ENCODE measurements at regions not wholly inside any gene's neighbourhood (a gene's known extent, or its start where the extent isn't known, plus 50 kb on each side); places are given as distances from the start of the nearest gene placed in this dataset.
"Not testable (repeated sequence)": the region's sequence is repeated elsewhere in the genome, so short reads cannot be mapped to it uniquely, and the experiment has no call there.

DNA sequence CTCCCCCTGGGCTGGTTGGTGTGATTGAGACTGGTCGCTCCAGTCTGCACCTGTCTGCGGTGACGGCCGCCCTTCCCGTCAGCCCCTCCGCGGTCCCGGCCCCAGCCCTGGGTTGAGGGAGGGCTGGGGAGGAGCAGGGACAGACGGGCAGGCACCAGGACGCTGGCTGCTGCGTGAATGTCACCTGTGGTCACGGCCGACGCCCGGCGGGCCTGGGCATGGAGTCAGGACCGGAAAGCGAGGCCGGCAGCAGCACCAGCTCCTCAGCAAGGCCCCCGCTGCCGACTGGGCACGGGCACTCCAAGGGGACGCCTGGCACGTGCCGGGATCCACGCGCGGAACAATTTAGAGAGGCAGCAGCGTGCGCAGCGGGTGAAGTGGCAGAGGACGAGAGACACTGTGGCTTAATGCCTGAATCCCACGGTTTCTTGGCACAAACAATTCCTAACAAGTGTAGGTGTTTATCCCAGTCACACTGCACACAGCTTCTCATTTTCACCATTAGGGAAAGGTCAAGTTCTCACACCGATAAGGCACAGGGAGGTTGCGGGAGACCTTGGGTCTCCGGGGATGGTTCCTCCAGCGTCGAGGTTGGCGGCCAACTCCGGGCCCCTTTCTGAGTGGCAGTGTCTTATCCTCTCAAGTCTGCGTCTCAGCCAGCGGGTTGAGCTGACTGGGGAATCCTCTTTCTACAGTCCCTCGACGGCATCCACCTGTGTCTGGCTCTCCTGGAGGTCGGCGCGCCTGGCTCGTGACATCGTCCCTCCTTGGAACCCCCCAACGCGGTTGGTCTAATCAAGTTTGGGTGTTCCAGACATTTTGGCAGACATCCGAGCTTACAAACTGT, 66.4 kb upstream of the ADGRA1 start:
- DNase-seq = no peak
- in situ Hi-C loops (cut with MboI; ENCODE audit: low pct_unique_long_range_greater_than_20kb, low sequenced_read_pairs) = no loop called here

DNA sequence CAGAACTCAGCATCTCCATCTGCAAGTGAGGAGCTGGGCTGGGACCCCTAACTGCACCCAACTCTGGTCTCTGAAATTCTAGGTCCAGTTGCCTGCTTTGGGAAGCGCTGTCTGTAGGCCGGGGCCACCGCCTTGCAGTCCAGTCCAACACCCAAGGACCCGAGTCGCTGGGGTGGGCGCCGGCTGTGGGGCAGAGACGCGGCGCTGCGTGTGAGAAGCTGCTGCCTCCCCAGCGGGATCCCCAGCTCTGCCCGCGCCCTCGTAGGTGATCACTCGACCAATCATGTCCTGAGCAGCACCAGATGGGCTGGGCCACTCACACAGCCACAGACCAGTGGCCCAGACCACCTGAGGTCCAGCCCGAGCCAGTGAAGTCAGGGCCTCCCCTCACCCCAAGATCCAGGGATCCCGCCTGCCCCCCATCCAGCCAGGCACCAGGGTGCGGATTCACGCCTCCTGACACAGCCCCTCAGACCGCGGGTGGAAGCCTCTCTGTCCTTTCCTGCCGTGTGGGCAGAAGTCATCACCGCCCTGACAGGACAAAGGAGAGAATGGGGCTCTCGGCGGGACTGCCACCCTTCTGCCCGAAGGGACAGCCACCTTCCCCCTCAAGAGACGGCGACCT, 67.4 kb upstream of the ADGRA1 start:
- no peak for DNase-seq
- in situ Hi-C loops (cut with MboI; ENCODE audit: low pct_unique_long_range_greater_than_20kb, low sequenced_read_pairs) = no loop called here

DNA sequence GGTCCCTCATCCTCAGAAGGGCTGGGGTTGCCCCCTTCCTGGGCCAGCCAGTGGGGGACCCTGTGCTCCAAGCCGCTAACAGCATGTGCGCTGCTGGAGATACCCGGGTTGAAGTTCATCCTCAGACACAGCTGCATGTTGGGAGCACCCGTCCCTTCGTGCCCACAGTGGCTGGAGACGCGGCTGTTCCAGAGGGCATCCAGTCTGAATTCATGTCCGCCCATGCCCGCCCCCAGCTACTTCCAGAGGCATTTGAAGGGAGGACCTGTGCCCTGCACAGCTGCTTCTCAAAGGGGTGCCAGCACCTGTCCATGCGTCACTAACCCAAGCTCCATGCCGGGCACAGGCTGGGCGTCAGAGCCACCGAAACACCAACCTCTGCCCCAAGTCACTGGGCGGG, 68.1 kb upstream of the ADGRA1 start:
- no peak for DNase-seq
- in situ Hi-C loops (cut with MboI; ENCODE audit: low pct_unique_long_range_greater_than_20kb, low sequenced_read_pairs) = no loop called here

DNA sequence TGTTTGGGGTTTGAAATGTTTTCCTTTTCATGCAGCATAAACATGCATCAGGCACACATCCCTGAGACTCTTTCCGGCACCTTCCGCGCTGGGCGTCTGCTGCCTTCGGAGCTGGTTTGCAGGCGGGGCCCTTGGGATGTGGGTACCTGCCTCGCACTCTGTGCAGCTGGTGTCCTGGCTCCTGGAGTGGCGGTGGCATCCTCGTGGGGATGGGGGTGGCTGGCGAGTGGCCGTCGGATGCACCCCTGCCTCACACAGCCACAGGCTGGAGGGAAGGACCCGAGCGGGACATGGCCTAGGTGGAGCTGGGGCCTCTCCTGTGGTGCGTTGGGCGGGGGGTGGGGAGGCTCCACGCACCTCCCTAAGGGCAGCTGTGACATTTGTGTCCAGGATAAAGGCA, 68.5 kb upstream of the ADGRA1 start:
- in situ Hi-C loops (cut with MboI; ENCODE audit: low pct_unique_long_range_greater_than_20kb, low sequenced_read_pairs) = no loop called here
- DNase-seq = no peak

DNA sequence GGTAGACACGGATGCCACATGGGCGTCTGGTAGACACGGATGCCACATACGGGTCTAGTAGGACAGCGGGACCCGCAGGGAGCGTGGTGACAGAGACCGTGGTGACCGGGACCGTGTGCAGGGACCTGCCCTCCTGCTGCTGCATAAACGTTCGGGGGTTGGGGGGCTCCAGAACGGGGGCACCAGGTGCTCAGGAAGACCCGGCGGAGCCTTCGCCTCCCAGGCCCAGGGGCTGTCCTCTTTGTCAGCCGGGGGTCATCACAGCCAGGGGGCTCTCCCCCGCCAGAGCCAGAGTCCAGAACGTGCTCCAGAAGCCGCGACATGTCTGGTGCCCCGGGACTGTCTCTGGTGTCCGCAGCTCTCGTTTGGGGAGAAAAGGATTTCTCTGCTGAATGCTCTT, 69.2 kb upstream of the ADGRA1 start:
- in situ Hi-C loops (cut with MboI; ENCODE audit: low pct_unique_long_range_greater_than_20kb, low sequenced_read_pairs) = no loop called here
- no peak for DNase-seq

DNA sequence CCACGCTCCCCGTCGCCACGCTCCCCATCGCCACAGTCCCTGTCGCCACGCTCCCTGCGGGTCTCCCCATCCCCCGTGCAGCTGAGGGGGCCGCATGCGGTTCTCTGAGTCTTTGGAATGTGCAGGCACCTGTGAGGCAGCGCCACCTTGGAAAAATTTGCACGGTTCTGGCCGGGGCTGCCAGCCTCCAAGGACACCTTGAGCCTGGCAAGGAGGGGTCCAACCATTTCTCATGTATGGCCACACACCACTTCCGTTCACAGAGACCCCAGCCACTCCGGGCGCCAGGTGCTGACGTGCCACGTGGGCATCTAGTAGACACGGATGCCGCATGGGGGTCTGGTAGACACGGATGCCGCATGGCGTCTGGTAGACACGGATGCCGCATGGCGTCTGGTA, 70.5 kb upstream of the ADGRA1 start:
- in situ Hi-C loops (cut with MboI; ENCODE audit: low pct_unique_long_range_greater_than_20kb, low sequenced_read_pairs) = no loop called here
- DNase-seq = no peak

DNA sequence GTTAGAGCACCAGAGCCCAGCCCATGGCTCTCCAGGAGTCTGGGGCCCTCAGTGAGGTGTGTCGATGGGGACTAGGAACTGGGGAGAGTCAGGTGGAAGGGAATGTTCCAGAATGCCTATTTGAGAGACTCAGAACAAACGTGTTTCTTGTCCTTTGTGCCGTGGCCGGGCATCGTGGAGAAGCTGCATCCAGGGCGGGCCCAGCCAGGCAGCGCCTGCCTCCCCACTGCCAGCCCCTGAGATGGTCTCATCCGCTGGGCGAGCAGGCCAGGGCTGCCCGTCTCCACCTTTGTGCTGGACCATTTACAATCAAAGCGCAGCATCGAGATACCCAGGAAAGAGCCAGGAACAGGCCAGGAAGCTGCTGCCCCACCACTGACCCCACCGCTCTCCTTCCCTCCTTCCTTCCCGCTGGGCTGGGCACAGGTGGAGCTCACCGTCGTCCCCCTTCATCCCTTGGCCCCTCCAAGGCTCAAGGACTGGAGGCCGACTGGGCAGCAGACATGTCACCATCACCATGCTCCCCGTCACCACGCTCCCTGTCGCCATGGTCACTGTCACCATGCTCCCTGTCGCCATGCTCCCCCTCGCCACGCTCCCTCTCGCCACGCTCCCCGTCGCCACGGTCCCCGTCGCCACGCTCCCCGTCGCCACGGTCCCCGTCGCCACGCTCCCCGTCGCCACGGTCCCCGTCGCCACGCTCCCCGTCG, 71.1 kb upstream of the ADGRA1 start:
- in situ Hi-C loops (cut with MboI; ENCODE audit: low pct_unique_long_range_greater_than_20kb, low sequenced_read_pairs) = no loop called here
- DNase-seq = no peak

DNA sequence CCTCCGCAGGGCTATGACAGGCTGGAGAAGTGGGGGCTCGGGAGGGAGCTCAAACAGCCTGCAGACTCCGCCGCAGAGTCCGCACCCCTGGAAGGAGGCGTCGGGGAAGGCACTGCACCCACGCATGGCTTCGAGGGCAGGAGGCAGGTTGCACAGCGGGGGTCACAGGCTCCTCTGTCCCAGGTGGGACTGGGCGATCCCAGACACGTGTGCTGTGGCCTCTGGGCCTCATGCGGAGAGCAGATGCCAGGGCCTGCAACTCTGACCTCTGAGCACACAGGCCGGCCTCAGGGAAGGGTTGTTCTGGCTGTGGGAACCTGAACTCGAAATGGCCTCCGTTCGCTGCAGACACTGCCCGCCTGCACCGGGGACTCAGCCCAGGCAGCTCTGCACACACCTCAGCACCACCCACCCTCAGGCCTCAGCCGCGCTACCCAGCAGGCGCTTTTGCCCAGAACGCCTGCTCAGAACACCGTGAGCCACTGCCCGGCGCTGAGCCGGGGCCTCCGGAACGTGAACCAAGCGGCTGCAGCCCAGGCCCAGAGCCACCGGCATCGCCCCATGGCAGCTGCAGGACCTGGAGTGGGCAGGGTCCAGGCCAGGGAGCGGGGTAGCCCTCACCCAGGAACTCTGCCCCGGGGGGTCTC, 71.8 kb upstream of the ADGRA1 start:
- in situ Hi-C loops (cut with MboI; ENCODE audit: low pct_unique_long_range_greater_than_20kb, low sequenced_read_pairs) = no loop called here
- no peak for DNase-seq

DNA sequence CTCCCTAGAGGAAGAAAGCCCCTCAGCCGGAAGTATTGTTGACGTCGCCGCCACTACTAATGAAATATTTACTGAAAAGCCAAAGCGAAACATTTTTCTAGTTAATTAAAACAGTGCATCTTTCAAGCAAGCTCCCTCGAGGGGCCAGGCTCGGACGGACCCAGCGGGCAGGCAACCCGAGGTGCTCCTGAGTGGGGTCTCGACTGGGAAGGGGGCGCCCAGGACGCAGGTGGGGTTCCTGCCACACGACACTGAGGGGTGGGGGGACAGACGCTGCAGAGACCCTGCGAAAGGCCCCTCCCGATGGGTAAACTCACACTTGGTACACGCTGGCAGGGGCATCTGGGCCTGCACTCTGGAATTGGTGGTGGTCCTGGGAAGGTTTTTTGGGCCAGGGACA, 72.4 kb upstream of the ADGRA1 start:
- DNase-seq = no peak
- in situ Hi-C loops (cut with MboI; ENCODE audit: low pct_unique_long_range_greater_than_20kb, low sequenced_read_pairs) = no loop called here

DNA sequence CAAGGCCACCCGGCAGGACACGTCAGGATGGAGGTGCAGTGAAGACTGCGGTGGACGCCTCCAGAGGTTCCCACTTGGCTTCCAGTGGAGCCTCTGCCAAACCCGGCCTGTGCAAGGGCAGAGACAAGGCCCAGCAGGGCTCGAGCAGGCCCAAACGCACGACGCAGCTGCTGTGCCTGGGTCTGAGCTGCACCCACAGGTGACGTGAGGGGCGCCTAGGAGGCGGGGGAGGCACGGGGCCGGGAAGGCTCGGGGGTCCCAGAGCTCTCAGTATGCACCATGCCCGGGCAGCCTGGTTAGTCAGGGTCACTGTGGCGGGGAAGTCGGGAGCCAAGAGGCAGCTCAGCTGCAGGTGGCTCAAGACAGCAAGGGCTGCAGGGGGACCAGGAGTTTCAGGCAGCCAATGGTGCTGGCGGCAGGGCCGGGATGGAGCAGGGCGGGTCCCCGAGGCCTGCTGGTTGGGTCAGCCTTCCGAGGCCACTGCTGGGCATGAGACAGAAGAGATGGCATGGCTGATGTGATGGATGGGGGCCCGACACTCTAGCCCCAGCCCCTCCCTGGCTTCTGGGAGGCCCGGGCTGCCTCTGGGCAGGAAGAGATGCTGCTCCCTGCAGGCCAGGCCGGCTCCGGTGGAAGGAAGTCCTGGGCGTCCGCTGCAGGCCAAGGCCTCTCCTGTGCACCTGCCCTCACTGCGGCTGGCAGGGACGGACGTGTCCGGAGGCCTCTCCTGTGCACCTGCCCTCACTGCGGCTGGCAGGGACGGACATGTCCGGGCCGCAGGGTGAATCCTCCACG, 72.2 kb upstream of the CFAP46 start:
- DNase-seq = no peak
- in situ Hi-C loops (cut with MboI; ENCODE audit: low pct_unique_long_range_greater_than_20kb, low sequenced_read_pairs) = no loop called here

DNA sequence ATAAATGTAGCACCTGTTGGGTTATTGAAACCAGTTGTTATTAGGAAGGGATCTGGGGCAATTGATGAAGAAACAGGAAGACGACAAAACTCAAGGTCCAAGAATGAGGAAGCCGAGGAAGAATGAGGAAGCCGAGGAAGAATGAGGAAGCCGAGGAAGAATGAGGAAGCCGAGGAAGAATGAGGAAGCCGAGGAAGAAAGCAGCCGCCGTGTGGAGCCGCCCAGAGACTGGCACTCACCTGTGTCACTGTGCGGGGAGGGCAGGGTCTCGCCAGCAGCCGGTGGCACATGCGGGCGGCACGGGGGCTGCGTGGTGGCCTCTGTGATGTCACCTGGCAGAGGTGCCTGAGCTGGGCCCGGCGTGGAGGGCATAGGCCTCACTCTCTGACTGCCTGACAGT, 71.1 kb upstream of the CFAP46 start:
- in situ Hi-C loops (cut with MboI; ENCODE audit: low pct_unique_long_range_greater_than_20kb, low sequenced_read_pairs) = no loop called here
- peak; percentile 27 for DNase-seq

DNA sequence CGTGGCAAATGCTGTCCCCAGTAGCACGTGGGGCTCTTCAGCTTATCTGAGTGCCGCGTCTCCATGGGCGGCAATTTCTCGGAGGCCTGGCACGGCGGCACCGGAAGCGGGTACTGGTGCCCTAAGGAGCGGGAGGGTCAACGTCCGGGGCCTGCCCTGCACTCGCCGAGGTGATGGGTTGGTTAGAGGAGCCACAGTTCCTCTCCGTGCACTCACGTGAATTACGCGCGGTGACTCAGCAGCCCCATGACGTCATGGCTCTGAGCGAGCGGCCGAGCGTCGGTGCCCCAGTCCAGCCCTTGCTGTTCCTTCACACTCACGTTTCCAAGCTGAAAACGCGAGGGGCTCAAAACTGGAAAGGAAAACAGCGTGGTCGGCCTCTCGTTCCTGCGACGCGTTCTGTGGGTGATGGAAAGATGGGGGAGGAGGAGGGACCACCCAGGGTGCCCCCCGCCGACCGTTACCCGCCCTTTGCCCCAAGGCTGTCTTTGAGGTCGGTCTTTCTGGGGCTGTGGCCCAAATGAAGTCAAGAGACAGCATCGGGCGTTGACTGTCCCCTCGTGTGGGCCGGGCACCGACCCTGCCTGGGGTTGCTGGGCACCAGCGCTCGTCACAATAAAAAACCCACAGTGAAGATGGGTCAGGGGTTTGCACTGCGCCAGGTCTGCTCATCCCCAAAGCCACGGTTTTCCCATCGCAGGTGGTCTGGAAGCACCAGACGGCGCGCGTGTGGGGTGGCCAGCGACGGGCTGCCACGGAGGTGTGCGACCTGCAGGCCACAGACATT, 70.4 kb upstream of the CFAP46 start:
- in situ Hi-C loops (cut with MboI; ENCODE audit: low pct_unique_long_range_greater_than_20kb, low sequenced_read_pairs) = no loop called here
- DNase-seq = no peak

DNA sequence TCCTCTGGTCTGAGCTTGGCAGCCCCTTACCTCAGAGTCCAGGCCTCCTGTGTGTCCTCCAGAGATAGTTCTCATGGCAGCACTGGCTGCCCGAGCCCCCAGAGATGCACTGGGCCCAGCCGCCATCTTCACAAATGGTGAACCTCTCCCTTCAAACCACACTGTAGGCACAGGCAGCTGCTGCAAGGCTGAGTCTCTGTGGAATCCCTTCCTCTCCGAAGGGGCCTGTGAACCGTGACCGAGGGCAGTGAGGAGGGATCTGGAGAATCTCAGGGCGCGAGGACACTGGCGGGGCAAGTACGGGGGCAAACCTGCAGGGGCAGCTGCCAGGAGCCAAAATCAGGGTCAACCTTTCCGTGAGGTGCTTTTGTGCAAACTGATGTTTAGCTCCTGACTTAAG, 69.5 kb upstream of the CFAP46 start:
- in situ Hi-C loops (cut with MboI; ENCODE audit: low pct_unique_long_range_greater_than_20kb, low sequenced_read_pairs) = no loop called here
- no peak for DNase-seq

DNA sequence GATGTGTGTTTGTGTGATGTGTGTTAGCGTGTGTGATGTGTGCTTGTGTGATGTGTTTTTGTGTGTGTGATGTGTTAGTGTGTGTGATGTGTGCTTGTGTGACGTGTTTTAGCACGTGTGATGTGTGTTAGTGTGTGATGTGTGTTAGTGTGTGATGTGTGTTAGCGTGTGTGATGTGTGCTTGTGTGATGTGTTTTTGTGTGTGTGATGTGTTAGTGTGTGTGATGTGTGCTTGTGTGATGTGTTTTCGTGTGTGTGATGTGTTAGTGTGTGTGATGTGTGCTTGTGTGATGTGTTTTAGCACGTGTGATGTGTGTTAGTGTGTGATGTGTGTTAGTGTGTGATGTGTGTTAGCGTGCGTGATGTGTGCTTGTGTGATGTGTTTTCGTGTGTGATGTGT, 69.0 kb upstream of the CFAP46 start:
- in situ Hi-C loops (cut with MboI; ENCODE audit: low pct_unique_long_range_greater_than_20kb, low sequenced_read_pairs); DNase-seq: not testable (repeated sequence)

DNA sequence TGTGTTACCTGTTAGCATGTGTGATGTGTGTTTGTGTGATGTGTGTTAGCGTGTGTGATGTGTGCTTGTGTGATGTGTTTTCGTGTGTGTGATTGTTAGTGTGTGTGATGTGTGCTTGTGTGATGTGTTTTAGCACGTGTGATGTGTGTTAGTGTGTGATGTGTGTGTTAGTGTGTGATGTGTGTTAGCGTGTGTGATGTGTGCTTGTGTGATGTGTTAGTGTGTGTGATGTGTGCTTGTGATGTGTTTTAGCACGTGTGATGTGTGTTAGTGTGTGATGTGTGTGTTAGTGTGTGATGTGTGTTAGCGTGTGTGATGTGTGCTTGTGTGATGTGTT, 68.4 kb upstream of the CFAP46 start:
- in situ Hi-C loops (cut with MboI; ENCODE audit: low pct_unique_long_range_greater_than_20kb, low sequenced_read_pairs); DNase-seq: not testable (repeated sequence)

DNA sequence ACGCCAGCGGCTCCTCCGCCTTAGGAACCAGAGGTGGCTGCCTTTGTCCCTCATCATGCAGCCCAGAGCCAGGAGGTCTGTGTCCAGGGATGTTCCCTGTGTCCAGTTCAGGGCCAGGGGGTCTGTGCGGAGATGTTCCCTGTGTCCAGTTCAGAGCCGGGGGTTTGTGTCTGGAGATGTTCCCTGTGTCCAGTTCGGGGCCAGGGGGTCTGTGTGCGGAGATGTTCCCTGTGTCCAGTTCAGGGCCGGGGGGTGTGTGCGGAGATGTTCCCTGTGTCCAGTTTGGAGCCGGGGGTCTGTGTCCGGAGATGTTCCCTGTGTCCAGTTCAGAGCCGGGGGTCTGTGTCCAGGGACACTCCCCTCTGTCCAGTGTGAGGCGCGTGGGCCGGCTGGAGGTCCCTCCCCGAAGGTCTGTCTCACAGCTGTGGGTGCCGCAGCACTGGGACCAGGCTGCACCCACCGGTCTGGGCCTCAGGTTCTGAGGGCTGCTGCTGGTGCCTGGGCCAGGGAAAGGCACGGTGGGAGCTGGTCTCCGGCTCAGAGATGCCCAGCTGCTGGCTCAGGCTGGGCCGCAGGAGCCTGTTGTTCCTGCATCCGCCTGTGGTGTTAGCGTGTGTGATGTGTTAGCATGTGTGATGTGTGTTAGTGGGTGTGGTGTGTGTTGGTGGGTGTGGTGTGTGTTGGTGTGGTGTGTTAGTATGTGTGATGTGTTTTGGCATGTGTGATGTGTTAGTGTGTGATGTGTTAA, 67.9 kb upstream of the CFAP46 start:
- peak; percentile 5 for DNase-seq
- in situ Hi-C loops (cut with MboI; ENCODE audit: low pct_unique_long_range_greater_than_20kb, low sequenced_read_pairs) = no loop called here

DNA sequence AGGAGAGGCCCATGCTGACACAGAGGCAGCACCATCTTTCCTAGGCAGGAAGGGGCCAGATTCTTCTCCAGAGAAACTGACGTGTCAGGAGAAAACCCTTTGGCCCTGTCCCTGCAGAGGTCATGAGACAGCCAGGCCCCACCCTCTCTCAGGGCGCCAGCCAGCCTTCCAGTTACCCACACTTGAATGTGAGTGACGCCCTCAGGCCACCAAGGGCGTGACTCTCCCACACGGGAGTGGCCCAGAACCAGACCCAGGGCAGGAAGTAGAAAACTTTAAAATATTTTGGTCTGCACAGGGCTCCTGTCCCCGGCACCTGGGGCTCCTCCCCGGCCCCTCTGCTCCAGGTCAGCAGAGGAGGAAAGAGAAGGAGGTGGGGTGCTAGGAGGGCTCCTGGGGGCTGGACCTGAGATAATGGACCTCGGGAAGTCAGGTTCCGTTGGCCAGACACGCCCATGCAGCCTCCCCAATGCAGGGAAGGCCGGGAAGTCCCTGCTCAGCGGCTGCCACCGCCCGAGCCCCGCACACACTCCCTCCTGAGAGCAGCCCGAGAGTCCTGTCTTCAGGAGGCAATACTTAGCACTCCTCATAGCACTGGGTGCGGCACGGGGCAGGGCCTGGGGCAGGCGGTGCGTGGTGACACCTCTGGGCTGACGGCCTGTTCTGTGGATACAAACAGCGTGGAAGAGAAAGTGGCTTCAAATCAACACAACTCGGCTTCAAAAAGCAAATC, 67.0 kb upstream of the CFAP46 start:
- in situ Hi-C loops (cut with MboI; ENCODE audit: low pct_unique_long_range_greater_than_20kb, low sequenced_read_pairs) = no loop called here
- DNase-seq = no peak

Data from KBM-7 (cell line).